ENCODE measurements at regions not wholly inside any gene's neighbourhood (a gene's known extent, or its start where the extent isn't known, plus 50 kb on each side); places are given as distances from the start of the nearest gene placed in this dataset.

DNA sequence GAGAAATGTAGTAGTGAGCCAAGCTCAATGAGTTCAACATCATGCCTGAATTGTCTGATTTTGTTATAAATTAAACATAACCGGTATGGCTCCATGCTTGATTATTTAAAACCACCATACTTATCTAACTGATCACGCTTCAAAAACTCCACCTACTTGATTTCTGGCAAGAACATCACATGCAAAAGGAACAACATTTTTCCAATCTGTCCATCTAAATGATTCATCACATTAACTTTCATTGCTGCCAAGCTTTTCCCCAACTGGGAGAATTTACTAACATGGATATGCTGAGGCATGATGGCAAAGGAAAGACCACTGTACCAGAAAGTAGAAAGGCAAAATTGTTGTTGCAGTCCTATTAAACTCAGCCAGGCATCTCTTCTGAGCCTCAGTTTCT is 286.8 kb downstream of the TRIB2 start:
- Histone ChIP-seq H3K9me2 (replicated peaks; ENCODE audit: control insufficient read depth, low read length) (no peaks in the 10 kb centered on the region), H3K27me3 (ENCODE audit: control insufficient read depth, low read length) (peaks cover 4% of the 10 kb centered on the region; the same call in 1 of the 2 replicates), H3K27ac (ENCODE audit: low read depth, low read length) (no peak overlapping the region), H3K4me3 (ENCODE audit: low read length) (no peak overlapping the region), H3K79me2 (ENCODE audit: control insufficient read depth, low read length) (no peaks in the 10 kb centered on the region), H3K36me3 (ENCODE audit: control insufficient read depth, low read length) (no peaks in the 10 kb centered on the region), H3K4me1 (ENCODE audit: control insufficient read depth, low read length) (no peaks in the 10 kb centered on the region), H3F3A (ENCODE audit: control insufficient read depth, insufficient read depth) (no peaks in the 10 kb centered on the region), H3K9me3 (ENCODE audit: control insufficient read depth, insufficient read depth, low read length) (no peaks in the 10 kb centered on the region), H4K20me1 (ENCODE audit: control insufficient read depth, insufficient read depth, low read depth, low read length) (no peaks in the 10 kb centered on the region), H3K4me2 (ENCODE audit: low read length) (no peak overlapping the region)
- TF ChIP-seq EZH2phosphoT487 (IDR thresholded peaks at IDR 0.05; ENCODE audit: borderline replicate concordance, low read length): no peak
- TF ChIP-seq CTCF (IDR thresholded peaks at IDR 0.05; ENCODE audit: low read depth, low read length, poor library complexity, severe bottlenecking): no peak

DNA sequence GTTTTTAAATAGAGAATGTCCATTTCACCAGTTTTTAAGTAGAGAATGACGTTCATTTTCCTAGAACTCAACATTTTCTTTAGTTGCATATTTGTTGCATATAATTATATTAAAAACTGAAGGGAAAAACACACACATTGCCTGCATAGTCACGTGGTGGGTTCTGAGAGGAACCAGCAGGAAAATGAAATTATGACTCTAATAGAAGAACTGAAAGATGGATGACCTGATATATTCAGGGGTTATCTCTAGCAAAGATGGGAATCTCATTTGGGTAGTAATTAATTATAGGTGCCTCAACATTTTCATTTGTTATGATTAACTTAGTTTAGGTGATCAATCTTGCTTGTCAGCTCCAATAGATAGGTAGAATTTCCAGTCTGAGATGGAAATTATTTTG is 288.3 kb downstream of the TRIB2 start:
- Histone ChIP-seq H3K9me2 (replicated peaks; ENCODE audit: control insufficient read depth, low read length) (no peaks in the 10 kb centered on the region), H3K4me1 (ENCODE audit: control insufficient read depth, low read length) (no peaks in the 10 kb centered on the region), H4K20me1 (ENCODE audit: control insufficient read depth, insufficient read depth, low read depth, low read length) (no peaks in the 10 kb centered on the region), H3K9me3 (ENCODE audit: control insufficient read depth, insufficient read depth, low read length) (no peaks in the 10 kb centered on the region), H3K27me3 (ENCODE audit: control insufficient read depth, low read length) (peaks cover 4% of the 10 kb centered on the region; the same call in 1 of the 2 replicates), H3K4me2 (ENCODE audit: low read length) (no peak overlapping the region), H3K27ac (ENCODE audit: low read depth, low read length) (no peak overlapping the region), H3F3A (ENCODE audit: control insufficient read depth, insufficient read depth) (no peaks in the 10 kb centered on the region), H3K4me3 (ENCODE audit: low read length) (no peak overlapping the region), H3K36me3 (ENCODE audit: control insufficient read depth, low read length) (no peaks in the 10 kb centered on the region), H3K79me2 (ENCODE audit: control insufficient read depth, low read length) (no peaks in the 10 kb centered on the region)
- TF ChIP-seq EZH2phosphoT487 (IDR thresholded peaks at IDR 0.05; ENCODE audit: borderline replicate concordance, low read length) (no peak), CTCF (IDR thresholded peaks at IDR 0.05; ENCODE audit: low read depth, low read length, poor library complexity, severe bottlenecking) (no peak)

DNA sequence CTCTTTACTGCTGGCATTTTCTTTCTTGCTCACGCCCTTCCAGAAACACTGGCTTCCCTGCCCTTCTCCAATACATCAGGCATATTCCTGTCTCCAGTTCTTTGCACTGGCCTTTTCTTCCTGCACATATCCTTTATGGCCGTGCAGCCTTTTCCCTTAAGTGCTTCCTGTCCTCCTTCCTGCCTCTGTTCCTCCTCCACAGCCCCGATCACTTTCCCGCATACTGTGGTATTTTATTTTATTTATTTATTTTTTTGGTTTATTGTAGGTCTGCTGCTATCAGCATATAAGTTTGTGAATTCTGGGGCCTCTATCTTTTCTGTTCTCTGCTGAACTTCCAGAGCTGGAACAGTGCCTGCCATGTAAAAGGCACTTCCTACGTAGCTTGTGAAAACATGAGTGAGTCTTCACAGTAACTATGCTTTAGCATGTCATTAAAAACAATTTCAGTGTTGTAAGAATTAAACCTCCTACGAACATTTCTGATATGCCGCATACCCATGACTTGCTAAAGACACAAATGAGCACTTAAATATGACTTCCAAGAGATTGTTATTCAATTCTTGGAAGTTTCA is 289.1 kb downstream of the TRIB2 start:
- Histone ChIP-seq H3K27me3 (ENCODE audit: control insufficient read depth, low read length) (peaks cover 4% of the 10 kb centered on the region; the same call in 1 of the 2 replicates), H3K9me2 (replicated peaks; ENCODE audit: control insufficient read depth, low read length) (no peaks in the 10 kb centered on the region), H3K27ac (ENCODE audit: low read depth, low read length) (no peak overlapping the region), H4K20me1 (ENCODE audit: control insufficient read depth, insufficient read depth, low read depth, low read length) (no peaks in the 10 kb centered on the region), H3K36me3 (ENCODE audit: control insufficient read depth, low read length) (no peaks in the 10 kb centered on the region), H3K4me1 (ENCODE audit: control insufficient read depth, low read length) (no peaks in the 10 kb centered on the region), H3K9me3 (ENCODE audit: control insufficient read depth, insufficient read depth, low read length) (no peaks in the 10 kb centered on the region), H3K79me2 (ENCODE audit: control insufficient read depth, low read length) (no peaks in the 10 kb centered on the region), H3F3A (ENCODE audit: control insufficient read depth, insufficient read depth) (no peaks in the 10 kb centered on the region), H3K4me3 (ENCODE audit: low read length) (no peak overlapping the region), H3K4me2 (ENCODE audit: low read length) (no peak overlapping the region)
- no peak for TF ChIP-seq EZH2phosphoT487 (IDR thresholded peaks at IDR 0.05; ENCODE audit: borderline replicate concordance, low read length)
- no peak for TF ChIP-seq CTCF (IDR thresholded peaks at IDR 0.05; ENCODE audit: low read depth, low read length, poor library complexity, severe bottlenecking)

All from DOHH2 (cell line).